ENCODE measurements at regions not wholly inside any gene's neighbourhood (a gene's known extent, or its start where the extent isn't known, plus 50 kb on each side); places are given as distances from the start of the nearest gene placed in this dataset.

- Mint-ChIP-seq H3K4me1 (ENCODE audit: low read depth) (no peaks in the 10 kb centered on the region), H3K9me3 (no peaks in the 10 kb centered on the region), H3K36me3 (ENCODE audit: low read depth) (no peaks in the 10 kb centered on the region), H3K4me3 (ENCODE audit: low read depth) (no peak overlapping the region), H3K27me3 (ENCODE audit: low read depth) (no peaks in the 10 kb centered on the region), H3K27ac (no peak overlapping the region)
- intact Hi-C loops (cut with micrococcal nuclease), result no loop called here
- no peak for DNase-seq (ENCODE audit: low spot score)
Measured at GRCh38 chr16:49168126-49168525, 113.5 kb downstream of the CBLN1 start.

GRCh38 chr16:49165025-49165424 lies 116.6 kb downstream of the CBLN1 start:
- H3K4me1 Mint-ChIP-seq (ENCODE audit: low read depth), result no peaks in the 10 kb centered on the region
- no peak overlapping the region for H3K27ac Mint-ChIP-seq
- no peaks in the 10 kb centered on the region for H3K36me3 Mint-ChIP-seq (ENCODE audit: low read depth)
- DNase-seq (ENCODE audit: low spot score), result no peak
- no peaks in the 10 kb centered on the region for H3K27me3 Mint-ChIP-seq (ENCODE audit: low read depth)
- no peak overlapping the region for H3K4me3 Mint-ChIP-seq (ENCODE audit: low read depth)
- intact Hi-C loops (cut with micrococcal nuclease), result no loop called here
- no peaks in the 10 kb centered on the region for H3K9me3 Mint-ChIP-seq

- Mint-ChIP-seq H3K9me3 (peaks cover 9% of the 10 kb centered on the region), H3K4me1 (ENCODE audit: low read depth) (no peaks in the 10 kb centered on the region), H3K27ac (no peak overlapping the region), H3K4me3 (ENCODE audit: low read depth) (no peak overlapping the region), H3K36me3 (ENCODE audit: low read depth) (no peaks in the 10 kb centered on the region), H3K27me3 (ENCODE audit: low read depth) (no peaks in the 10 kb centered on the region)
- no peak for DNase-seq (ENCODE audit: low spot score)
- intact Hi-C loops (cut with micrococcal nuclease), result no loop called here
Measured at GRCh38 chr16:49161191-49161590, 120.4 kb downstream of the CBLN1 start.

GRCh38 chr16:49158029-49158642 lies 123.5 kb downstream of the CBLN1 start:
- no peak overlapping the region for H3K4me3 Mint-ChIP-seq (ENCODE audit: low read depth)
- peaks cover 9% of the 10 kb centered on the region for H3K9me3 Mint-ChIP-seq
- DNase-seq (ENCODE audit: low spot score), result no peak

GRCh38 chr16:49150341-49150740 lies 131.3 kb downstream of the CBLN1 start:
- intact Hi-C loops (cut with micrococcal nuclease), result no loop called here
- H3K27ac Mint-ChIP-seq, result no peak overlapping the region
- DNase-seq (ENCODE audit: low spot score), result no peak
- H3K4me1 Mint-ChIP-seq (ENCODE audit: low read depth), result no peaks in the 10 kb centered on the region
- H3K36me3 Mint-ChIP-seq (ENCODE audit: low read depth), result no peaks in the 10 kb centered on the region
- peaks cover 4% of the 10 kb centered on the region for H3K9me3 Mint-ChIP-seq
- no peak overlapping the region for H3K4me3 Mint-ChIP-seq (ENCODE audit: low read depth)
- H3K27me3 Mint-ChIP-seq (ENCODE audit: low read depth), result no peaks in the 10 kb centered on the region

More at GRCh38 chr16:49158029-49158642, 123.5 kb downstream of the CBLN1 start:
- Mint-ChIP-seq H3K27ac (no peak overlapping the region), H3K27me3 (ENCODE audit: low read depth) (no peaks in the 10 kb centered on the region), H3K36me3 (ENCODE audit: low read depth) (no peaks in the 10 kb centered on the region), H3K4me1 (ENCODE audit: low read depth) (no peaks in the 10 kb centered on the region)
- intact Hi-C loops (cut with micrococcal nuclease), result no loop called here

- intact Hi-C loops (cut with micrococcal nuclease), result no loop called here
- no peaks in the 10 kb centered on the region for H3K4me1 Mint-ChIP-seq (ENCODE audit: low read depth)
- no peak overlapping the region for H3K4me3 Mint-ChIP-seq (ENCODE audit: low read depth)
- no peak overlapping the region for H3K27ac Mint-ChIP-seq
- H3K36me3 Mint-ChIP-seq (ENCODE audit: low read depth), result no peaks in the 10 kb centered on the region
- peaks cover 4% of the 10 kb centered on the region for H3K9me3 Mint-ChIP-seq
- no peak for DNase-seq (ENCODE audit: low spot score)
- H3K27me3 Mint-ChIP-seq (ENCODE audit: low read depth), result no peaks in the 10 kb centered on the region
Measured at GRCh38 chr16:49148410-49148809, 133.2 kb downstream of the CBLN1 start.

- intact Hi-C loops (cut with micrococcal nuclease), result no loop called here
- Mint-ChIP-seq H3K4me1 (ENCODE audit: low read depth) (no peaks in the 10 kb centered on the region), H3K9me3 (peaks cover 12% of the 10 kb centered on the region), H3K27ac (no peak overlapping the region), H3K4me3 (ENCODE audit: low read depth) (no peak overlapping the region), H3K36me3 (ENCODE audit: low read depth) (no peaks in the 10 kb centered on the region), H3K27me3 (ENCODE audit: low read depth) (no peaks in the 10 kb centered on the region)
- no peak for DNase-seq (ENCODE audit: low spot score)
Measured at GRCh38 chr16:49140618-49141017, 141.0 kb downstream of the CBLN1 start.

GRCh38 chr16:49130397-49130796 lies 151.2 kb downstream of the CBLN1 start:
- no peaks in the 10 kb centered on the region for H3K36me3 Mint-ChIP-seq (ENCODE audit: low read depth)
- H3K4me1 Mint-ChIP-seq (ENCODE audit: low read depth), result no peaks in the 10 kb centered on the region
- no peak for DNase-seq (ENCODE audit: low spot score)
- no peak overlapping the region for H3K27ac Mint-ChIP-seq
- H3K27me3 Mint-ChIP-seq (ENCODE audit: low read depth), result no peaks in the 10 kb centered on the region
- H3K4me3 Mint-ChIP-seq (ENCODE audit: low read depth), result no peak overlapping the region
- intact Hi-C loops (cut with micrococcal nuclease), result no loop called here
- H3K9me3 Mint-ChIP-seq, result peaks cover 15% of the 10 kb centered on the region

- Mint-ChIP-seq H3K4me3 (ENCODE audit: low read depth) (no peak overlapping the region), H3K4me1 (ENCODE audit: low read depth) (no peaks in the 10 kb centered on the region), H3K36me3 (ENCODE audit: low read depth) (no peaks in the 10 kb centered on the region), H3K9me3 (peaks cover 15% of the 10 kb centered on the region), H3K27ac (no peak overlapping the region), H3K27me3 (ENCODE audit: low read depth) (no peaks in the 10 kb centered on the region)
- intact Hi-C loops (cut with micrococcal nuclease), result no loop called here
- DNase-seq (ENCODE audit: low spot score), result no peak
Measured at GRCh38 chr16:49129935-49130334, 151.7 kb downstream of the CBLN1 start.

GRCh38 chr16:49128740-49129139 lies 152.9 kb downstream of the CBLN1 start:
- H3K4me3 Mint-ChIP-seq (ENCODE audit: low read depth), result no peak overlapping the region
- DNase-seq (ENCODE audit: low spot score), result no peak
- no peaks in the 10 kb centered on the region for H3K4me1 Mint-ChIP-seq (ENCODE audit: low read depth)
- no peak overlapping the region for H3K27ac Mint-ChIP-seq
- peaks cover 15% of the 10 kb centered on the region for H3K9me3 Mint-ChIP-seq
- H3K27me3 Mint-ChIP-seq (ENCODE audit: low read depth), result no peaks in the 10 kb centered on the region
- no peaks in the 10 kb centered on the region for H3K36me3 Mint-ChIP-seq (ENCODE audit: low read depth)
- intact Hi-C loops (cut with micrococcal nuclease), result no loop called here

GRCh38 chr16:49127103-49127502 lies 154.5 kb downstream of the CBLN1 start:
- H3K9me3 Mint-ChIP-seq, result peaks cover 11% of the 10 kb centered on the region
- H3K27me3 Mint-ChIP-seq (ENCODE audit: low read depth), result no peaks in the 10 kb centered on the region
- H3K4me3 Mint-ChIP-seq (ENCODE audit: low read depth), result no peak overlapping the region
- no peak overlapping the region for H3K27ac Mint-ChIP-seq
- intact Hi-C loops (cut with micrococcal nuclease), result no loop called here
- no peaks in the 10 kb centered on the region for H3K36me3 Mint-ChIP-seq (ENCODE audit: low read depth)
- DNase-seq (ENCODE audit: low spot score), result no peak
- H3K4me1 Mint-ChIP-seq (ENCODE audit: low read depth), result no peaks in the 10 kb centered on the region

GRCh38 chr16:49121636-49122035 lies 160.0 kb downstream of the CBLN1 start:
- DNase-seq (ENCODE audit: low spot score), result no peak

GRCh38 chr16:49120631-49121030 lies 161.0 kb downstream of the CBLN1 start:
- no peak for DNase-seq (ENCODE audit: low spot score)
- Mint-ChIP-seq H3K36me3 (ENCODE audit: low read depth) (no peaks in the 10 kb centered on the region), H3K4me1 (ENCODE audit: low read depth) (no peaks in the 10 kb centered on the region), H3K27ac (no peak overlapping the region), H3K4me3 (ENCODE audit: low read depth) (no peak overlapping the region), H3K27me3 (ENCODE audit: low read depth) (no peaks in the 10 kb centered on the region), H3K9me3 (peaks cover 3% of the 10 kb centered on the region)
- intact Hi-C loops (cut with micrococcal nuclease), result no loop called here

More at GRCh38 chr16:49121636-49122035, 160.0 kb downstream of the CBLN1 start:
- intact Hi-C loops (cut with micrococcal nuclease), result no loop called here
- H3K9me3 Mint-ChIP-seq, result peaks cover 7% of the 10 kb centered on the region
- no peaks in the 10 kb centered on the region for H3K4me1 Mint-ChIP-seq (ENCODE audit: low read depth)
- H3K4me3 Mint-ChIP-seq (ENCODE audit: low read depth), result no peak overlapping the region
- H3K27me3 Mint-ChIP-seq (ENCODE audit: low read depth), result no peaks in the 10 kb centered on the region
- no peaks in the 10 kb centered on the region for H3K36me3 Mint-ChIP-seq (ENCODE audit: low read depth)
- no peak overlapping the region for H3K27ac Mint-ChIP-seq

- H3K9me3 Mint-ChIP-seq, result peaks cover 3% of the 10 kb centered on the region
- intact Hi-C loops (cut with micrococcal nuclease), result no loop called here
Measured at GRCh38 chr16:49116873-49117272, 164.8 kb downstream of the CBLN1 start.

More at GRCh38 chr16:49116873-49117272, 164.8 kb downstream of the CBLN1 start:
- H3K36me3 Mint-ChIP-seq (ENCODE audit: low read depth), result no peaks in the 10 kb centered on the region
- H3K27ac Mint-ChIP-seq, result no peak overlapping the region
- H3K4me1 Mint-ChIP-seq (ENCODE audit: low read depth), result no peaks in the 10 kb centered on the region
- no peaks in the 10 kb centered on the region for H3K27me3 Mint-ChIP-seq (ENCODE audit: low read depth)
- no peak overlapping the region for H3K4me3 Mint-ChIP-seq (ENCODE audit: low read depth)
- DNase-seq (ENCODE audit: low spot score), result no peak
